Astrocyte (in vitro differentiated cells and primary cell): ENCODE measurements at regions not wholly inside any gene's neighbourhood (a gene's known extent, or its start where the extent isn't known, plus 50 kb on each side); places are given as distances from the start of the nearest gene placed in this dataset.

Source experiments
- EZH2 ChIP-seq: IDR thresholded peaks from 2 replicates; pipeline ENCODE4 v1.6.1; 2012; ENCODE audit warnings: mild to moderate bottlenecking, low read length, inconsistent platforms; ENCODE audit not compliant: insufficient read depth
- TF ChIP-seq, protein P1 (sequence below): IDR thresholded peaks from 2 replicates; pipeline ENCODE4 v1.5.1; 2011; ENCODE audit warnings: low read depth, mild to moderate bottlenecking, inconsistent platforms, low read length, moderate library complexity; ENCODE audit not compliant: insufficient read depth

DNA sequence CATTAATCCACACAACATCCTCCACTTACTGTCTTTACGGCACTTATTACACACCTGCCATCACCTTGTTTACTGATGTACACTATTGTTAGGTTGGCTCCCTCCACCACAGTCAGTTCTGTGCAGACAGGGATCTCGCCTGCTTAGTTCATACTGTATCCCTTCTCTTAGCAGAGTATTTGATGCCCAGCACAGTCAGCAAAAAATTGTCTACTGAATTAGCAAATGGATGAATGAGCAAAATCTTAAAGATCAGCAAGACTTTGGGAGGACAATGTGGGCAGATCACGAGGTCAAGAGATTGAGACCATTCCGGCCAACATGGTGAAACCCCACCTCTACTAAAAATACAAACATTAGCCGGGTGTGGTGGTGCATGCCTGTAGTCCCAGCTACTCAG, 109.8 kb upstream of the ATXN1 start:
- TF ChIP-seq EZH2 = no peak
- TF ChIP-seq, protein P1, sequence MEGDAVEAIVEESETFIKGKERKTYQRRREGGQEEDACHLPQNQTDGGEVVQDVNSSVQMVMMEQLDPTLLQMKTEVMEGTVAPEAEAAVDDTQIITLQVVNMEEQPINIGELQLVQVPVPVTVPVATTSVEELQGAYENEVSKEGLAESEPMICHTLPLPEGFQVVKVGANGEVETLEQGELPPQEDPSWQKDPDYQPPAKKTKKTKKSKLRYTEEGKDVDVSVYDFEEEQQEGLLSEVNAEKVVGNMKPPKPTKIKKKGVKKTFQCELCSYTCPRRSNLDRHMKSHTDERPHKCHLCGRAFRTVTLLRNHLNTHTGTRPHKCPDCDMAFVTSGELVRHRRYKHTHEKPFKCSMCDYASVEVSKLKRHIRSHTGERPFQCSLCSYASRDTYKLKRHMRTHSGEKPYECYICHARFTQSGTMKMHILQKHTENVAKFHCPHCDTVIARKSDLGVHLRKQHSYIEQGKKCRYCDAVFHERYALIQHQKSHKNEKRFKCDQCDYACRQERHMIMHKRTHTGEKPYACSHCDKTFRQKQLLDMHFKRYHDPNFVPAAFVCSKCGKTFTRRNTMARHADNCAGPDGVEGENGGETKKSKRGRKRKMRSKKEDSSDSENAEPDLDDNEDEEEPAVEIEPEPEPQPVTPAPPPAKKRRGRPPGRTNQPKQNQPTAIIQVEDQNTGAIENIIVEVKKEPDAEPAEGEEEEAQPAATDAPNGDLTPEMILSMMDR = no peak
